Neuronal stem cell (in vitro differentiated cells): ENCODE measurements at regions not wholly inside any gene's neighbourhood (a gene's known extent, or its start where the extent isn't known, plus 50 kb on each side); places are given as distances from the start of the nearest gene placed in this dataset.

Experiments used
- DNase-seq: peaks from one replicate; pipeline ENCODE4 v3.0.0-alpha.2; 2013; ENCODE audit warnings: low spot score
- H2AFZ ChIP-seq: one replicate; pipeline ENCODE4 v1.6.1; 2013; ENCODE audit warnings: mild to moderate bottlenecking, low read length, inconsistent platforms
- H2AK5ac ChIP-seq: 2 replicates; pipeline ENCODE4 v1.6.1; 2013; ENCODE audit warnings: low read depth, mild to moderate bottlenecking, inconsistent platforms, low read length, moderate library complexity, mixed read lengths
- H2BK120ac ChIP-seq: 2 replicates; pipeline ENCODE4 v1.6.1; 2013; ENCODE audit warnings: low read depth, mild to moderate bottlenecking, inconsistent platforms, low read length, moderate library complexity, mixed read lengths
- H2BK12ac ChIP-seq: one replicate; pipeline ENCODE4 v1.6.1; 2013; ENCODE audit warnings: low read length, inconsistent platforms
- H2BK15ac ChIP-seq: 2 replicates; pipeline ENCODE4 v1.6.1; 2013; ENCODE audit warnings: mild to moderate bottlenecking, low read length, inconsistent platforms, mixed read lengths
- H2BK5ac ChIP-seq: one replicate; pipeline ENCODE4 v1.6.1; 2013; ENCODE audit warnings: inconsistent platforms, mild to moderate bottlenecking, low read length, moderate library complexity
- H3K14ac ChIP-seq: one replicate; pipeline ENCODE4 v1.6.1; 2013; ENCODE audit warnings: low read length, inconsistent platforms
- H3K18ac ChIP-seq: 2 replicates; pipeline ENCODE4 v1.6.1; 2013; ENCODE audit warnings: low read length, inconsistent platforms
- H3K23ac ChIP-seq: 2 replicates; pipeline ENCODE4 v1.6.1; 2013; ENCODE audit warnings: low read depth, mild to moderate bottlenecking, mixed read lengths, low read length, inconsistent platforms; ENCODE audit not compliant: poor library complexity
- H3K27ac ChIP-seq: replicated peaks from 3 replicates; pipeline ENCODE4 v1.5.1; 2013; ENCODE audit warnings: low read length, inconsistent platforms
- H3K27me3 ChIP-seq, 3 experiments: 2 replicates each; pipeline ENCODE4 v1.6.1; 2013; ENCODE audit warnings: low read length in 3 of 3, mild to moderate bottlenecking in 2 of 3, inconsistent platforms in 1 of 3, low read depth in 1 of 3, mixed read lengths in 1 of 3, moderate library complexity in 1 of 3; ENCODE audit not compliant: control insufficient read depth in 3 of 3, insufficient read depth in 3 of 3
- H3K36me3 ChIP-seq, 2 donors: replicated peaks in 1 of 2; 2 replicates each; pipeline ENCODE4 v1.6.1; 2013; ENCODE audit warnings: low read length in 2 of 2; ENCODE audit not compliant: control insufficient read depth in 2 of 2, insufficient read depth in 2 of 2
- H3K4ac ChIP-seq: 2 replicates; pipeline ENCODE4 v1.6.1; 2013; ENCODE audit warnings: inconsistent platforms, mild to moderate bottlenecking, low read length, moderate library complexity
- H3K4me1 ChIP-seq, 2 donors: 1 replicate in 1 of 2; 2 replicates in 1 of 2; pipeline ENCODE4 v1.6.1; 2013; ENCODE audit warnings: low read length in 2 of 2, low read depth in 1 of 2; ENCODE audit not compliant: control insufficient read depth in 2 of 2, insufficient read depth in 1 of 2
- H3K4me2 ChIP-seq: one replicate; pipeline ENCODE4 v1.6.1; 2013; ENCODE audit warnings: mild to moderate bottlenecking, low read length, inconsistent platforms; ENCODE audit not compliant: insufficient read depth, poor library complexity, severe bottlenecking
- H3K4me3 ChIP-seq, 2 donors: 2 replicates each; pipeline ENCODE4 v1.5.1; 2013; ENCODE audit warnings: low read length in 2 of 2, mild to moderate bottlenecking in 2 of 2, inconsistent platforms in 1 of 2, moderate library complexity in 1 of 2
- H3K79me1 ChIP-seq: one replicate; pipeline ENCODE4 v1.6.1; 2013; ENCODE audit warnings: low read depth, mild to moderate bottlenecking, inconsistent platforms, low read length, moderate library complexity
- H3K9ac ChIP-seq: one replicate; pipeline ENCODE4 v1.6.1; 2013; ENCODE audit warnings: mild to moderate bottlenecking, low read depth, low read length, inconsistent platforms; ENCODE audit not compliant: poor library complexity
- H3K9me3 ChIP-seq, 2 donors: replicated peaks in 1 of 2; 2 replicates each; pipeline versions ENCODE3 to v1.6.1; 2013; ENCODE audit warnings: low read length in 2 of 2, mild to moderate bottlenecking in 2 of 2, inconsistent platforms in 1 of 2, low read depth in 1 of 2, mixed read lengths in 1 of 2, moderate library complexity in 1 of 2; ENCODE audit not compliant: control insufficient read depth in 2 of 2, insufficient read depth in 1 of 2
- H4K8ac ChIP-seq: one replicate; pipeline ENCODE4 v1.6.1; 2013; ENCODE audit warnings: low read depth, mild to moderate bottlenecking, inconsistent platforms, low read length, moderate library complexity
- H4K91ac ChIP-seq: one replicate; pipeline ENCODE4 v1.6.1; 2013; ENCODE audit warnings: low read length, low read depth, mild to moderate bottlenecking, inconsistent platforms; ENCODE audit not compliant: poor library complexity
- WGBS, 2 donors: extraction: QIAGEN DNeasy Blood & Tissue Kit; methylation state at CpG; one replicate each; pipeline ENCODE4 v1.1.7; 2013; ENCODE audit warnings: missing lambda C conversion rate in 2 of 2, mixed read lengths in 1 of 2; ENCODE audit not compliant: insufficient read length in 2 of 2, insufficient replicate concordance in 1 of 2; ENCODE audit errors: extremely low coverage in 2 of 2; 5-methylcytosine and 5-hydroxymethylcytosine counted together

GRCh38 chr6:19738010-19738409 is 99.2 kb upstream of the ID4 start:
- WGBS, 2 donors: no CpG with 5 or more reads among the region's 1 CpG
- Histone ChIP-seq H3K4me3 (no peak overlapping the region), H2BK5ac (no peak overlapping the region), H2BK15ac (no peak overlapping the region), H3K23ac (no peak overlapping the region), H3K36me3 (no peaks in the 10 kb centered on the region), H3K9me3 (no peaks in the 10 kb centered on the region), H3K4ac (no peak overlapping the region), H2AK5ac (no peak overlapping the region), H3K9ac (no peak overlapping the region), H4K8ac (no peak overlapping the region), H3K27ac (no peak overlapping the region), H3K4me2 (no peak overlapping the region), H3K27me3 (no peaks in the 10 kb centered on the region), H3K18ac (no peak overlapping the region), H3K79me1 (no peaks in the 10 kb centered on the region), H4K91ac (no peak overlapping the region), H2BK120ac (no peak overlapping the region), H3K14ac (no peak overlapping the region), H2BK12ac (no peak overlapping the region), H3K4me1 (peaks cover 5 to 20% of the 10 kb centered on the region in 2 donors), H2AFZ (no peak overlapping the region)
- DNase-seq: no peak

GRCh38 chr6:19749722-19750121 is 87.4 kb upstream of the ID4 start:
- H3K27me3 ChIP-seq: peaks cover 0 to 3% (median 0%) of the 10 kb centered on the region in 3 experiments
- H2AK5ac ChIP-seq: no peak overlapping the region
- H3K9me3 ChIP-seq: no peaks in the 10 kb centered on the region
- H2AFZ ChIP-seq: no peak overlapping the region
- H3K27ac ChIP-seq: no peak overlapping the region
- H3K9ac ChIP-seq: no peak overlapping the region
- H2BK15ac ChIP-seq: no peak overlapping the region
- H2BK5ac ChIP-seq: no peak overlapping the region
- H3K4ac ChIP-seq: no peak overlapping the region
- no peak overlapping the region for H2BK120ac ChIP-seq
- WGBS, 2 donors: no CpG with 5 or more reads among the region's 7 CpGs
- H3K79me1 ChIP-seq: no peaks in the 10 kb centered on the region
- H2BK12ac ChIP-seq: no peak overlapping the region
- no peak overlapping the region for H3K23ac ChIP-seq
- H4K8ac ChIP-seq: no peak overlapping the region
- H3K4me3 ChIP-seq: no peak overlapping the region
- H3K4me1 ChIP-seq: peaks cover 0 to 2% of the 10 kb centered on the region in 2 donors
- H3K36me3 ChIP-seq: no peaks in the 10 kb centered on the region
- H3K18ac ChIP-seq: no peak overlapping the region
- DNase-seq: no peak
- no peak overlapping the region for H3K14ac ChIP-seq
- no peak overlapping the region for H3K4me2 ChIP-seq
- no peak overlapping the region for H4K91ac ChIP-seq

DNA sequence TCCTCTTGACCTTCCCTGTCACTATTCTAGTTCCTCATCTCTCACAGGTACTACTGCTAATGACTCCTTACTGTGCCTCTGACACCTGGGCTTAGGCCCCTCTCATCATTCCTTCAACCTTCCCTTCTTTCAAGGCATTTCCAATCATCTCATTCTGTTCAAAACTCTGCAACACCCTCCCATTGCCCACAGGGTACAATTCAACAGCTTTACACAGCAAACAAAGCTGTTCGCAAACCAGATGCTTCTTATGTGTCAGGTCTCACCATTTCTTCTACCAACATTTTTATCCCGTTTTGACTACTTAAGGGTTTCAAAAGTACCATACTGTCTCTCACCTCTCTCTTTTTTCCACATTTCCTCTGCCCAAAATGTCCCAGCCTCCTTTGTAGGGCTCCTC is 84.4 kb upstream of the ID4 start:
- H2BK5ac ChIP-seq: no peak overlapping the region
- H3K9me3 ChIP-seq: no peaks in the 10 kb centered on the region
- H3K4me3 ChIP-seq: no peak overlapping the region
- peaks cover 0 to 3% (median 0%) of the 10 kb centered on the region in 3 experiments for H3K27me3 ChIP-seq
- no peak overlapping the region for H2BK120ac ChIP-seq
- H3K23ac ChIP-seq: no peak overlapping the region
- no peak for DNase-seq
- no peak overlapping the region for H4K8ac ChIP-seq
- no peak overlapping the region for H2BK12ac ChIP-seq
- no peaks in the 10 kb centered on the region for H3K79me1 ChIP-seq
- no peak overlapping the region for H3K9ac ChIP-seq
- H2AFZ ChIP-seq: no peak overlapping the region
- H2BK15ac ChIP-seq: no peak overlapping the region
- H3K36me3 ChIP-seq: no peaks in the 10 kb centered on the region
- no peak overlapping the region for H2AK5ac ChIP-seq
- H3K27ac ChIP-seq: no peak overlapping the region
- H3K14ac ChIP-seq: no peak overlapping the region
- WGBS, 2 donors: no CpG with 5 or more reads among the region's 2 CpGs
- H3K18ac ChIP-seq: no peak overlapping the region
- H4K91ac ChIP-seq: no peak overlapping the region
- no peak overlapping the region for H3K4ac ChIP-seq
- no peak overlapping the region for H3K4me2 ChIP-seq
- peaks cover 2% of the 10 kb centered on the region in 2 donors for H3K4me1 ChIP-seq

- H3K23ac ChIP-seq: no peak overlapping the region
- H3K9me3 ChIP-seq: no peaks in the 10 kb centered on the region
- no peak overlapping the region for H2AK5ac ChIP-seq
- H3K4me2 ChIP-seq: no peak overlapping the region
- H3K36me3 ChIP-seq: no peaks in the 10 kb centered on the region
- H2AFZ ChIP-seq: no peak overlapping the region
- H3K4me3 ChIP-seq: no peak overlapping the region
- no peak for DNase-seq
- no CpG with 5 or more reads among the region's 5 CpGs for WGBS, 2 donors
- H3K18ac ChIP-seq: no peak overlapping the region
- no peak overlapping the region for H4K91ac ChIP-seq
- H3K14ac ChIP-seq: no peak overlapping the region
- H2BK5ac ChIP-seq: no peak overlapping the region
- no peak overlapping the region for H2BK12ac ChIP-seq
- H3K9ac ChIP-seq: no peak overlapping the region
- H3K4me1 ChIP-seq: peaks cover 2% of the 10 kb centered on the region in 2 donors
- no peak overlapping the region for H2BK15ac ChIP-seq
- H4K8ac ChIP-seq: no peak overlapping the region
- no peak overlapping the region for H3K27ac ChIP-seq
- H3K79me1 ChIP-seq: no peaks in the 10 kb centered on the region
- H3K27me3 ChIP-seq: peaks cover 0 to 3% (median 0%) of the 10 kb centered on the region in 3 experiments
- H3K4ac ChIP-seq: no peak overlapping the region
- H2BK120ac ChIP-seq: no peak overlapping the region
Observed at GRCh38 chr6:19753826-19754225, 83.3 kb upstream of the ID4 start.
